ENCODE measurements at regions not wholly inside any gene's neighbourhood (a gene's known extent, or its start where the extent isn't known, plus 50 kb on each side); places are given as distances from the start of the nearest gene placed in this dataset.

DNA sequence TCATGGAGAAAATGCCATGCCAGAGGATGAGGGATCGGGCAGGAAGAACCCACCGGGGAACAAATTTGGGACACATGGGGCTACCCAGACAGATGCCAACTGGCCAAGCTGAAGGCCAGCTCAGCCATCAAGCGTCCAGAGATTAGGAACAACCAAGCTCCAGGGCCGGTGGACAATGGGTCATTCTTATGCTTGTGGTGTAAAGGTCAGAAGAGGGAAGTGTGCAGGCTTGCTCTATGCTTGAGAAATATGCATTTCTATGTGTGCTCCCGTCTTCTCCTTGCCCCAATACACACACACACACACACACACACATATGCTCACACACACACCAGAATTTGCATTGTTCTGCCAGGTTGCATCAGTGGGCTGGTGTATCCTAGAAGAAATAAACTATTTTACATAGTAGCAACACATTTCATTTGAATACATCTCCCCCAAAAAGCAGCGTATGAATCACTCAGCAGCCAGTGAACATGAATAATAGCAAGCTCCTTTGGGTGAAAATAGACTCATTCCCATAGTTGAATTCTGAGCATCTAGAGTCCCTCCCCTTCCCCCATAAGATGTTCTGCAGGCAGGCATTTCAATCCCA is 201.9 kb upstream of the PPARGC1A start:
- no peak for DNase-seq

DNA sequence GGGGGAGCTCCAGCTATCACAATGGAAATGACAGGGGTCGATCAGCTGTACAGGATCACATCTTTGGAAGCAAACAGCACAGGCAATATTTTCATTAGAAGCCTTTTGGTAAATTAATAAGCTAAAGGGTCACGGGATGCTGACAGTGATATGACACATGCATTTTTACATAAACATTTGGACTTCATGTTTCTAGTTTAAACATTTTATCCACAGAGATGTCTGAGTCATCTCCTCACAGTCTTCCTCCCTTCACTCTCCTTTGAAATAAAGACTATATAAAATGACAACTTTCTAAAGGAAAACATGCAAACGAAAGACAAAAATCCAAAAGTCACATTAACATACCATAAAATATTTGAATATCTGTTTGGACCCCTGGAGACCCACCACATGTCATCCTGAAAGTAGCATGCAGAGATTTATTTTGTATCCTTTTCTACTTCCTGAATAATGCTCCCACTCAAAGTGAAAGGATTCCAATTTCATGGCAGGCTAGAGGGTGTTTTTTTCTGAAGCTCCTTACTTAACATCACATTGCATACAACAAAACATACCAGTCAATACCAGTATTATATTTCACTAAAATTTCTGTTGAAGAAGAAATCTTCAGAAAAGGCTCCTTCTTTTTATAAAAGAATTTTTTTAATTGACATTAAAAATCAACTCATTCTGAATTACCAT is 200.1 kb upstream of the PPARGC1A start:
- no peak for DNase-seq

DNA sequence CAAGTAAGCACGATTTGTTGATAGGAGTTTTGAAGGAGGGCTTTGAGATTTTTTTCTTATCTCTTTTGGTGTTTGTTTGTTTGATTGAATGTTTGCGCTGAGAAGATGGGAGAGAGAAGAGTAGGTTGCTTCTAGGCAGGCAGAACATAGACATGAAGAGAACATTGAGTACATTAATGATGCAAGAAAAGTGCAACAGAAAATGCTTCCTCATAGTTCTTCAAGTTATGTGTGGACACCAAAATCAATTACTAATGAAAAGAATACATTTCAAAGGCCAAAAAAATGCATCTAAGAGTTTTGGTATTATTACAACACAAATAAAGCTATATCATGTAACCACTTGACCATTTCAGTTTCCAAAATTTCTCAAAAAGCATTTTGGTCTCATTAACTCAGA is 191.0 kb upstream of the PPARGC1A start:
- DNase-seq = no peak

DNA sequence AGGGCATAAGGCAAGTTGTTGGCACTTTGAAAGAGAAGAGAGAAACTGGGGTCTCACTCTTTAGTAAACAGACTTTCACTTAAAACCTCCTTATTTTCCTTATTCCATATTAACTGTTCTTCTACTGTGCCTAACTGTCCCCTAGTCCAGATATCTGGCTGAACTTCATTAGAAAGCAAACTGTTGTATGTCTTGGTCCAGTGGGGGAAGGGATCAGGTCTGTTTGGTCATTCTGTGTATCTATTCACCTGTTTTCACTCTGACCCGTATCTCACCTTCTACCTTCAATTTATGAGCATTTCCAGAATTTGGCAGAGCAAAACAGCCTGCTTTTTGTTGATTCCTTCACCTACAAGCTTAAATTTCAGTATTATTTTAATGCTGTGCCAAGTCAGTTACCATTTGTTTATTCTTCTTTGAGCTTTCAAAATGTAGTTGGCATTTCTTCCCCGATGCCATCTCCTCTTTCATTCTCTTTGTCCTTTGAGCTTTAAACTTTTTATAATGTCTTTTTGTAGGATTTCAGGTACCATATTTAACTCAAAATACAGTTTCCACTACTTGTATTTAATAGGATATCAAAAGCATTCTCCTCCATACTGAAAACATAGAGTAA is 188.6 kb upstream of the PPARGC1A start:
- DNase-seq = no peak

DNA sequence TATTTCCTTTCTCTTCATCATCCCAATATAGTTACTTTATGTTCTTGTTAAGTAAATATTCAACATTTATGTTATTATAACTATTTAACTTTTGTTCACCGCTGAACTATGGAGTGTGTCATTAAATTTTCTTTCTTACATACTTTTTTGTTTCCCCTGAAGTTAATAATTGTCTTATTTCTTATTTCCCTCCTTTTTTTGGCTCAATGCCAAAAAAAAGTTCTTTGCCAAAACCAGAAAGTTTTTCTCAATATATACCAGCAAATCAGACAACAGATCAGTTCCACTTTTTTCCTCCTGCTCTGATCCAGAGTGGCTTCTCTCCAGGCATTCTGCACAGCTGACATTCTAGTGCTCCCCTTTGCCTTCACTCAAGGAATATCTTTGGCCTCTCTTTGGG is 187.0 kb upstream of the PPARGC1A start:
- DNase-seq = no peak

DNA sequence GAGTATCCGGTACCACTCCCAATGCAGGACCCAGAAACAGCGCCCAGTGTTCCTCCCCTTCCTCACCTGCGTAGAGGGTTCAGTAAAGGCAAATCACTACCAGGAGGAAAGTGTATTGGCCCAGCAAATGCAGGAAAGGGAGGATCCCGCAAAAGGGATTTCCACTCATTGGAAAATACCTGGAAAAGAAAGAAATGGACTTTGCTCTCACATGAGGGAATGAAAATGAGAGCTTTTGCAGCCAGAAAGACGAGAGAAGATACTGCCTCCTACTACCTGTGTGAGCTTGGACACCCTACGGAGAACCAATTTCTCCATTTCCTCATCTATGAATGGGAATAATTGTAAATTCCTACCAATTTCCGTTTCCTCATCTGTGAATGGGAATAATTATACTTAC is 184.1 kb upstream of the PPARGC1A start:
- DNase-seq = no peak

DNA sequence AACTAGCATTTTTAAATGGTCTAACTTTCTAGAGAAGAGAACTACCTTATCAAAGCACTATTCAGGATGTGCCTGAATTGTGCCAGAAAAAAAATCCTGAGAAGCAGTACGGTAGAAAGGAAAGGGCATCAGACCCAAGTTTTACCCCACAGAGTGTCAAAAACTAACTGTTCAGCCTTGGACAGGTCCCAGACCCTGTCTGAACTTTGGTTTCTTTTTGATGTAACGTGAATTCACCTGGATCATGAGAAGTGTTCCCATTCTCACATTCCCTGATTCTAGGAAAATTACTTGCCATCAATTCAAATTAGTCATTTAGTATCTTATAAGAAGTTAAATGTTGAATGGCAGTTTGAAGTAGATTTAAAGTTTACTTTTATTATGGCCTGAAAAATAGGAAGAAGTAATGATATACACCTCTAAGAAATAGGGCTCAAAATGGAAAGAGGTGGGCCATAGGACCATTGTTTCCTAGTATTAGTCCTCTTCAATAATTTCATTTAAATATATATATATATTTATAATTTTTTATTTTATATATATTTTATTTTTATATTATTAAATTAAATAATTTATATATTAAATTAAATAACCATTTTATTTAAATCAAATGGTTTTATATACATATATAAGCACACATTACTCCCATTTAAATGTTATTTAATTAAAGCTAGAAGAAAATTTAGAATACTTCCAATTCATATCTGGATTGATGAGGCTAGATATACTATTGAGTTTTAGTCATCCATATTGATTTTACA is 181.9 kb upstream of the PPARGC1A start:
- DNase-seq = no peak

DNA sequence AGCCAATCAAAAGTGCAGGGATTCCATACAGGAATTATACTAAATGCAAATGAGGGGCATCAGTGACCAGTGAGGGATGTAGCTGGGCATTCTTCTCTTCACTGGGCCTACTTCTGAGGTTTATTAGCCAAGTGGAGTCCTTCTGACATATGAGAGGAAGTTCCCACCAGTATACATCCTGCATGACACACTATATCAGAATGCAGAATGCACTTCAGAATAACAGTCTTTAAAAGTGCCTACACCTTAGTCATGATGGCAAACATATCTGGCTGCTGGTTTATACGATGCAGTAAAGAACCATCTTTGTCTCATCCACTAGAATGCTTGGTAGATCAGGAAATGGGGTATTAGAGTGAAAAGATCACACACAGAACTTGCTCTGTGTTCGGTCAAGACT is 180.3 kb upstream of the PPARGC1A start:
- DNase-seq = no peak

DNA sequence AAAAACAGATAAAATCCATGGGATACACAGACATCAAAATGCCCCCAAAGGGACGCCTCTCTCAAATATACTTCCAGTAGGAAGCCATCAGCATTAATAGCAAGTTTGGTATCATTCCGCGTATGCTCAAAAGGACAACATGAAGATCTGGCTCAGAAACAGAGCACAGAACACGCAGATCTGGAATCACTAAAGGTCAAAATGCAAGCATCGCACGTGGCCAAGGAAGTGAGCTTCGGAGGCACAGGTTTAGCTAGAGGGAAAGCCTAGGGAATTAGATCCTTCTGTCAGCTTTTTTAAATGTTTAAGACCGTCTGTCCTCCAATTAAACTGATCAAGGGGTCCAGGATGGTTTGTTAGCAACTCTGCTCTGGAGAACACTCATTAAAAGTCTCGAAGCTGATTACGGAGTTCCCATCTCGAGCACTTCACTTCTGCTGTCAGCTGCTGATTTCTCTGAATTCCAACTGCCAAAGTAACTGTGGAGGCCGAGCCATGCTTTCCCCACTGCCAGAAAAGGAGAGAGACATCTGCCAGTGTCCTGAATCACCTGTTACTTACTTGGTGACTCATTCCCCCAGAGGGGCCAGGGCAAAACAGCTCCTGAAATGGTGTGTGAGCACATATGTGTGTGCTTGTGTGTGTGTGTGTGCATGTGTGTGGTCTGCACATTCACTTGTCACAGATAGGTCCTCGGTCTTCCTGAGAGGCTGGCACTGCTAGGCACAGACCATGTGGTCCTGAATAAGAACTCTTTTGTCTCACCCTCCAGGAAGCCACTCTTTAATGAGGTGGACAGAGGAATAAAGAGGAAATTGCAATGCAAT is 177.7 kb upstream of the PPARGC1A start:
- no peak for DNase-seq

DNA sequence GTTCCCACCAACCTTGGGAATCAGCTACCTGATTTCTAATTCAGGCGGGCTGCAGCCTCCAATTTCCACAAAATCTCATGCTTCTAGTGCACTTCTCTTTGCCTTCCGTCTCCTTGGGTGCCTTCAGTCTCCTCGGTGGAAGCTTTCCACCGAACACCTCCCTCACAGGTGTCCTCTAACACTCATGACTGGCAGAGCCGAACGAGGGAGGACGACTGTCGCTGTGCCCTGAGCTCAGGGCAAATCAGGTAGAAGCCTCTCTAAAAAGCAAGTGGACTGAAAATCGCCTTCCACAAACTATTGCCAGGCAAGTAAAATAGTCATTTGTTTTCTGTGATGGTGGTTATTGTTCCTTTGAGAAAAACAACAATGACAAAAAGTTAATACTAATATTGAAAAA is 176.1 kb upstream of the PPARGC1A start:
- DNase-seq = no peak

DNA sequence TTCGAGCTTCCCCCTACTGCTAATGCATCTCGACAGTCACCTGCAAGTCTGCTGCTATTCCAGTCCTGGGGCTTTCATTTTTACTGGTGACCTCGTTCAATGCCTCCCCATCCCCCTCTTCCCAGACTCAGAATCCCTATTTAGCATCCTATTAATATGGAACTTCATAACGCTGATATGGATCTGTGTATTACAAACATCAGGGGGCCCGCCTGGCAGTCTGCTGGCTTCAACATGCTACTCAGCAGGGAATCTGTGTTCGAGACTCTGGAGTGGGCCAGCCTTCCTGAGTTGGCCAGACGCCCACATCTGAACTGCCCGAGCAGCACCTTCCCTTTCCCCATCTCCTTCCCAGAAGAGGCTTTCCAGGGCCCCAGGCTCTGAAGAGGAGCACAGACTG is 173.9 kb upstream of the PPARGC1A start:
- peak; percentile 47 to 67 for DNase-seq

DNA sequence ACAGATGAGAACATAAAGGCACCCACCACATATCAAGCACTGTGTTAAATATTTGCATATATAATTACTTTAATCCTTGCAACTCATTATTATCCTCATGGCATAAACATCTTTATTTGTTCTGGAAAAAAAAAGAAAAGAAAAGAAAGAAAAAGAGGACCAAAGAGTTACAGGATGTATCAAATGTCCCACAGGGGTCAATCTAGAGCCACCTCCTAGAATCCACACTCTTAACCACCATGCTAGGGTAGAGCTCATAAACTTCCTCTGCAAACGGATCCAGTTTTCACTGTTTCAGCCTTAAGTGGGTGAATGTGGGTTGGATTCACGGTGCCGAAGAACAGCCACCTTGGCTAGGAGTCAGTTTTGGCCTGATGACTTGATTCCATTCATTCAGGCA is 171.1 kb upstream of the PPARGC1A start:
- DNase-seq = no peak

DNA sequence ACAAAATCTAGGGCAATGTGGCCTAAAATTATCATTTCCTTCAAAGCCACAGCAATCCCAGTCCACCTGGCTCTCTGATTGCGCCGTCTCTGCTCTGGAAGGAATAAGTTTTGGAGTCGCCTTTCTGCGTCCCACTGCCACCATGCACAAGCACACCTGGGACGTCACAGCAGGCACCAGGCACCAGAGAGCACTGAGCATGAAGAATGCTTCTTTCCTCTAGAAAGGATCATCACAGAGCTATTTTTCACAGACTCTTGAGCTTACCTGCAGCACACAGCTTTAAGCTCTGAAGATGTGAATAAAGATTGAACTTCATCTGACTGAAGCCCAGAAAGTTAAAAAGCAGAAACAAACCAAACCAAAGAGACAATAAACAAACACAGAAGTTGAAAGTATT is 170.0 kb upstream of the PPARGC1A start:
- no peak for DNase-seq

DNA sequence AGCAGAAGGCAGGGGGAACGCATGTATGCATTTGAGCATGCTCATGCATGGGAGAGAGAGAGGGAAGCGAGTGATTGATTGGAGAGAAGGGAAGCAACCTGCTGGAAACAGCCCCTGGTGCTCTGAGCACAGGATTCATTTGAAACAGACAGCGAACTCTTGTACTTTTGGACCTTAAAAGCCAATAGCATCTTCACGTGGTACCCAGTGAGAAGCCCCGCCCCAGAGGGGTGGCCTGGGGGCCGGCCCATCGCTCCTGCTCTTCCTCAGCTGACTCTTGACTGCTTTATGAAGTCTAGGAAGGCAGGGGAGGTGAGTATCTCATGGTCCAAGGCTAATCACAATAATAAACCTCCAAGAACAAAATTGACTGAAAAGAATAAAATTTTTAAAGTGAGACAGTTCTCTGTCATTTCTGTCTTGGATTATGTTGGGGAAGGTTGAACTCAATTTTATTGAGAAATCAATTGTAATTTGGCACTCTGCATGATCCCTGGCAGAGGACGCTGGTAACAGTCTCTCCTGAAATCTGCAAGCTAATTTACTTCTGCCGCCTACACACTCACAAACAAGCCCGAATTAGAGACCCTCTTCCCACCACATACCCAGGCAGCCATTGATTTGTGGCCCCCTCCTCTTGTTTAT is 168.2 kb upstream of the PPARGC1A start:
- no peak for DNase-seq

DNA sequence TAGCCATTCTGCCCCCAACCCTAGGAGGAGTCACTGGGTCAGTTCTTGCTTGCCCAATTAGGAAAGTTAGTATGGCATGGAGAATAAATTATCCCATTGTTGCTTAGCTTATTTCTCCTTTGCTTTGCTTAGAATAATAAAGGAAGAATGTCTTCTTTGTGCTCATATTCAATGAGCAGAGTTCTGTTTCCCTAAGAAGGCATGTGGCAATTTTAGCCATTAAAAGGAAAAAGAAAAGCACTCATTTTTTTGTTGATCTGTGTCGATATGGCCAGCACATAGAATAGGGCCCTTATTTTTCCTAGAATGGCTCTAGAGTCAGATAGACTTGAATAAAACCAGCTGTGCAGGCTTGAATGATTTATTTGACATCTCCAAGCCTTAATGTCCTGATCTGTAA is 166.4 kb upstream of the PPARGC1A start:
- no peak for DNase-seq

DNA sequence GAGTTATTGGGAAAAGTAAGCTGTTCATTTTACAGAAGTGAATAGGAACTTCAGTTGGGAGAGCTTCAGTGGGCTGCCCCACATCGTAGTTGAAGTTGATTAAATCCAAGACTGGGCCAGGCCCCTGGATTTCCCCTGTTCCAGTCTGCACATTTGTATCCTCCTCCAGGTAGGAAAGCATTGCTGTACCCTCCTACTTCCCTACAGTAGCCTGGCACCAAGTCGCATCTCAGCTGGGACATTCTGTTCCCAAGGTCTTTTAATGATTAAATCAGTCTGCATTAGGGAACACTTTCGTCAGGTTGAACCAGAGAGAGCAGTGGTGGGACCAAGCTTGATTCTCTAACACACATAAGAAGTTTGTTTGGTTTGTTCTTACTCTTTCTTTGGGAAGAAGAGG is 165.8 kb upstream of the PPARGC1A start:
- no peak for DNase-seq

DNA sequence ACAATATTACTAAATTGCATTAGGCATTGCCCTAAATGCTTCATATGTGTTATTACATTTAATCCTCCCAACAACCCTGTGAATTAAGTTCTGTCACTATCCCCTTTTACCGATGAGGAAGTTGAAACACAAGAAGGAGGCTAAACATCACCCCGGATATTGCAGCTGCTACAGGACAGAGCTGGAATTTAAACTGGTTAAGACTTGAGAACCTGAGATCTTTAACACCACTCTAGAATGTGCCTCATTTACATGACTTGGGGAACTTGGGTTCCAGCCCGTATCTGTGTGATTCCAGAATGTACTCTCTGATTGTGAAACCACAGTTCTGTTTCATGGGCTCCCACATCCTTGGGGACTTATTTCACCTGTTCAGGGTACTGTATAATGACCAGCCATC is 165.1 kb upstream of the PPARGC1A start:
- DNase-seq = no peak

DNA sequence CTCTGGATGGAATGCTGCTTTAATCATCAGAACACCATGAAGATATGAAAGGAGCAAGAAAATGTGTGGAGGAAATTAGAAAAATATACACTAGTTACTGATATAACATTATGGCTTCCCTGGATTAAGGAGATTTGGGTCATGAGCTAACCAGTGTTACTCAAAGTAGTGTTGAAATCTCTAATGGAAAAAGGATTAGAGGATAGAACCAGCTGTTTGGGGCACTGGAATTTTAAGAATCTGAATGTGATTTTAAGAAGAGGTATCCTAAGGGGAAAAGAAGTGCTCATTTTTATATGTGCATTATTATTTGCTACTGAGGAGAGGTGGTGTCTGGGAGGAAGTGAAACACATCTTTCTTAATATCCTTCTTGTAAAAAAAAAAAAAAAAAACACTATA is 164.1 kb upstream of the PPARGC1A start:
- no peak for DNase-seq

DNA sequence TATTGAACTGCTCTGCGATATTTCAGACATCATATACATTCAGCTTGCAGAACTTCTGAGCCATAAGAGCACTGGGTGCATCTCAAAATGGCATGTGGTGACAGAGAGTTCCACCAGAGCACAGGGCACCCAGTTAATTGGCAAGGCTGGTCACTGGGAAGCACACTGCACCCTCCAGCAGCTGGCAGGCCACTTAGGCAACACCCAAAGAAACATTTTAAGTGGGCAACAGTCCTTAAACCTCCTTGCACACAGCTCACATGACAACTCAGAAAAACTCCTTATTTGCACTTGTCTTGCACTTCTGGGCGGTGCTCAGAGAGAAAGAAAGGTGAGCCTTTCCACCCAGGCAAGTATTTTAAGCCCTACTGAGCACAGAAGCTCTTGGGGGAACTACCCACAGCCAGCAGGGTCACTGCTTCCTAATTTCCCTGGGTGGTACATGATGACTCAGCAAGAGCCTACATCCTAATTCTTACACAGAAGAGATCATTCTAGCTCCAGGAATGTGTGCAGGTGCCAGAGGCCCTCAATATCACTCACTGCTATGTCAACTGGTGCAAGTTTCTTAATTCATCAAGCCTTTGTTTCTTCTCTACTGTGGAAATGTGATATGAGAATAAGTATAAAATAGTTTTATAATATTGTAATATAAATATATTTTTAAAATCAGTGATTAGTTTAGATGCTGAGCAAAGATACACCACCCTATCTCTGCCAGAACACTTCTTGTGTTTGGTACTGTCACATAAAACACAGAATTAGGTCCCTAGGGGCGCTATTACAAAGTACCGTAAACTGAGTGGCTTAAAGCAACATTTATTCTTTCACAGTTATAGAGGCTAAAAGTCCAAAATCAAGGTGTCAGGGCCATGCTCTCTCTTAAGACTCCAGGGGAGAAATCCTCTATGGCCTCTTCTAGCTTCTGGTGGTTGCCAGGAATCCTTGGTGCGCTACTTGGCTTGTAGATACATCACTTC is 155.1 kb upstream of the PPARGC1A start:
- no peak for DNase-seq

DNA sequence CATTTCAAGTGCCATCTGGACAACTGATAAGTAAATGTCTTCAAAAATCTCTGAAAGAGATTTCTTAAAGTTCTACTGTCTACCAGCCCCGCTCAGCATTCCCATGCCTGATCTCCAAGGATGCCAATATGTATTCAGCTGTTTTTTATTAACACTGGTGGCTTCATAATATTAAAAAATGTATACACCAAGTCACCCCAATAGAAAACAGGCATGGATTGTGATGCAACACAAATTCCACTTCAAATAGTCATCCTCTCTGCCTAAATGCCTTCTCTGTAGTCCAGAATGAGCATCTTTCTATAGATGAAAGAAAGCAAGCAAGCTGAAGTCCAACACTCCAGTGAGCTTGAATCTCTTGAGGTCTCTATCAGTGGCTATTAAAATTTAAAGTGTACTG is 152.2 kb upstream of the PPARGC1A start:
- no peak for DNase-seq

DNA sequence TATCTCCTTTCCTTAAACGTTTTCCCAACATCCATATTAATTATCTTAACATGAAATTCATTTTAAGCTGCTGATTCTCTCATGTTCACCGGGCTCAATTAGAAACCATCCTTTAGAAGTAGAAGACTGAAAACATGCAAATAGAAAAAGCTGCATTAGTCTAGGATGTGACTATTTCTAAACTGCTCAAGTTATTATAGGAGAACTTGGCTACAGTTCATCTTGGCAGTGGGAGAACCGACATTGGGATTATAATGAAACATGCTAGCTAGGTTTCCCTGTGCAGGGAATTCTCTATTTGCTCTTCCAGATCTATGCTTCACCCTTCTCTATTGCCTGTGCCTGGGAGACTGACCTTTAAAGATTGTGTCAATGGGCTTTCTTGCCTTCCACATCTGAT is 151.0 kb upstream of the PPARGC1A start:
- DNase-seq = no peak
